ENCODE measurements at regions not wholly inside any gene's neighbourhood (a gene's known extent, or its start where the extent isn't known, plus 50 kb on each side); places are given as distances from the start of the nearest gene placed in this dataset.

GRCh38 chr1:93778457-93778856, 96.8 kb upstream of the BCAR3 start:
- no peaks in the 10 kb centered on the region for H3K4me1 ChIP-seq (ENCODE audit: insufficient read depth, low read length, severe bottlenecking)

GRCh38 chr1:93777255-93777654, 95.6 kb upstream of the BCAR3 start:
- H3K4me1 ChIP-seq (ENCODE audit: insufficient read depth, low read length, severe bottlenecking): no peaks in the 10 kb centered on the region
- no peak overlapping the region for H3K27ac ChIP-seq (ENCODE audit: low read depth, low read length, poor library complexity, severe bottlenecking)
- H2AFZ ChIP-seq (ENCODE audit: low read length): no peak overlapping the region
- TF ChIP-seq CTCF (IDR thresholded peaks at IDR 0.05; ENCODE audit: low read length): no peak
- no peak for TF ChIP-seq EZH2 (IDR thresholded peaks at IDR 0.05; ENCODE audit: borderline replicate concordance, low read length)
- no peaks in the 10 kb centered on the region for H3K79me2 ChIP-seq (ENCODE audit: insufficient read depth, low read length)
- H3K27me3 ChIP-seq (ENCODE audit: insufficient read depth, low read length): no peaks in the 10 kb centered on the region; the same call in 1 of the 2 replicates
- H3K4me3 ChIP-seq (ENCODE audit: low read depth, low read length, poor library complexity, severe bottlenecking): no peak overlapping the region
- H3K4me2 ChIP-seq (ENCODE audit: low read length): no peak overlapping the region
- no peaks in the 10 kb centered on the region for H3K9me3 ChIP-seq (ENCODE audit: low read length)
- H3K9me2 ChIP-seq (ENCODE audit: low read depth, low read length): no peaks in the 10 kb centered on the region
- no peaks in the 10 kb centered on the region for H4K20me1 ChIP-seq (ENCODE audit: insufficient read depth, low read length)
- H3K36me3 ChIP-seq (ENCODE audit: insufficient read depth, low read length): no peaks in the 10 kb centered on the region
- H3K9ac ChIP-seq (ENCODE audit: low read length): no peak overlapping the region
- no peaks in the 10 kb centered on the region for H3F3A ChIP-seq (ENCODE audit: insufficient read depth, low read length)

More at GRCh38 chr1:93778457-93778856, 96.8 kb upstream of the BCAR3 start:
- H3K9ac ChIP-seq (ENCODE audit: low read length): no peak overlapping the region
- H3K27ac ChIP-seq (ENCODE audit: low read depth, low read length, poor library complexity, severe bottlenecking): no peak overlapping the region
- no peaks in the 10 kb centered on the region for H3K9me2 ChIP-seq (ENCODE audit: low read depth, low read length)
- no peak for TF ChIP-seq EZH2 (IDR thresholded peaks at IDR 0.05; ENCODE audit: borderline replicate concordance, low read length)
- no peak for TF ChIP-seq CTCF (IDR thresholded peaks at IDR 0.05; ENCODE audit: low read length)
- H3K9me3 ChIP-seq (ENCODE audit: low read length): no peaks in the 10 kb centered on the region
- no peak overlapping the region for H2AFZ ChIP-seq (ENCODE audit: low read length)
- no peak overlapping the region for H3K4me2 ChIP-seq (ENCODE audit: low read length)
- H3K79me2 ChIP-seq (ENCODE audit: insufficient read depth, low read length): no peaks in the 10 kb centered on the region
- no peaks in the 10 kb centered on the region for H3K36me3 ChIP-seq (ENCODE audit: insufficient read depth, low read length)
- H3K4me3 ChIP-seq (ENCODE audit: low read depth, low read length, poor library complexity, severe bottlenecking): no peak overlapping the region
- no peaks in the 10 kb centered on the region; the same call in 1 of the 2 replicates for H3K27me3 ChIP-seq (ENCODE audit: insufficient read depth, low read length)
- no peaks in the 10 kb centered on the region for H3F3A ChIP-seq (ENCODE audit: insufficient read depth, low read length)
- H4K20me1 ChIP-seq (ENCODE audit: insufficient read depth, low read length): no peaks in the 10 kb centered on the region

GRCh38 chr1:93776728-93777127, 95.1 kb upstream of the BCAR3 start:
- Histone ChIP-seq H2AFZ (ENCODE audit: low read length) (no peak overlapping the region), H3K9me3 (ENCODE audit: low read length) (no peaks in the 10 kb centered on the region), H3K79me2 (ENCODE audit: insufficient read depth, low read length) (no peaks in the 10 kb centered on the region), H3K4me2 (ENCODE audit: low read length) (no peak overlapping the region), H3F3A (ENCODE audit: insufficient read depth, low read length) (no peaks in the 10 kb centered on the region), H3K9ac (ENCODE audit: low read length) (no peak overlapping the region), H3K4me1 (ENCODE audit: insufficient read depth, low read length, severe bottlenecking) (no peaks in the 10 kb centered on the region), H3K4me3 (ENCODE audit: low read depth, low read length, poor library complexity, severe bottlenecking) (no peak overlapping the region), H3K36me3 (ENCODE audit: insufficient read depth, low read length) (no peaks in the 10 kb centered on the region), H3K9me2 (ENCODE audit: low read depth, low read length) (no peaks in the 10 kb centered on the region), H4K20me1 (ENCODE audit: insufficient read depth, low read length) (no peaks in the 10 kb centered on the region), H3K27ac (ENCODE audit: low read depth, low read length, poor library complexity, severe bottlenecking) (no peak overlapping the region), H3K27me3 (ENCODE audit: insufficient read depth, low read length) (no peaks in the 10 kb centered on the region; the same call in 1 of the 2 replicates)
- TF ChIP-seq CTCF (IDR thresholded peaks at IDR 0.05; ENCODE audit: low read length) (no peak), EZH2 (IDR thresholded peaks at IDR 0.05; ENCODE audit: borderline replicate concordance, low read length) (no peak)
